OCI-M1 (cell line): ENCODE measurements at regions not wholly inside any gene's neighbourhood (a gene's known extent, or its start where the extent isn't known, plus 50 kb on each side); places are given as distances from the start of the nearest gene placed in this dataset.
"Not testable (repeated sequence)": the region's sequence is repeated elsewhere in the genome, so short reads cannot be mapped to it uniquely, and the experiment has no call there.

Experiments used
- DNase-seq: peaks from one replicate; lab custom pipeline; 2025; lab: John Stamatoyannopoulos, UW

DNA sequence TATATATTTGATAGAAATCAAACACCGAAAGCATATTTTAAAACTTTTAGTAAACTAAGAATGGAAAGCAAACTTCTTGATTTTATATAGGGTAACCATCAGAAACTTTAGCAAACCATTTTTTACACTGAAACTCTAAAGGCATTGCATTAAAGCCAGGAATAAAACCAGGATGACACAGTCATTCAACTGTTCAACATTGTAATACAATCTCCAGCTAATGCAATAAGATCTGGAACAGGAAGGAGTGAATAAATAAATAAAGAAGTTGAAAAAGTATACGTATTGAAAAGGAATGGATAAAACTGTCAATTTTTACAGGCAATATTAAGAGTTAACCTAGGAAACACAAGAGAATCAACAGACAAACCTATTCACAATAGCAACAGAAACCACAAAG is 181.9 kb upstream of the TTC14 start:
- DNase-seq = no peak

- DNase-seq = no peak
These were observed 181.2 kb upstream of the TTC14 start for GRCh38 chr3:180420804-180421203.

- DNase-seq = peak; percentile 3
These were observed 180.7 kb upstream of the TTC14 start for GRCh38 chr3:180421221-180421620.

GRCh38 chr3:180421721-180422120 is 180.2 kb upstream of the TTC14 start:
- DNase-seq = no peak

DNA sequence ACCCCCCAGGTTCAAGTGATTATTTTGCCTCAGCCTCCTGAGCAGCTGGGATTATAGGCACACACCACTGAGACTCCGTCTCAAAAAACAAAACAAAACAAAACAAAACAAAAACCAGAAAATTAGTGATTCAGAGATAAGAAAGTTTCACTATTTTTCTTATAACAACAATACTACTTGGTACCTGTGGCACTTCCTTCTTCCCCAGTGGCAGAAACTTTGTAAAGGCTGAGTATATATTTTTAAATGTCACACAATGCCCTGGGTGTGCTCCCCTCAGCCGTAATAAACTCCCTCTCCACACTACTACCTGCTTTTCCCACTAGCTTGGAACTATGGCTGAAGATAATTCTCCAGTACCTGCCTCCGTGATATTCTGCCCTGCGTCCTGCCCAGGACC is 177.7 kb upstream of the TTC14 start:
- not testable (repeated sequence) for DNase-seq

GRCh38 chr3:180430896-180431295 is 171.1 kb upstream of the TTC14 start:
- no peak for DNase-seq

GRCh38 chr3:180433152-180433551 is 168.8 kb upstream of the TTC14 start:
- DNase-seq = no peak

DNA sequence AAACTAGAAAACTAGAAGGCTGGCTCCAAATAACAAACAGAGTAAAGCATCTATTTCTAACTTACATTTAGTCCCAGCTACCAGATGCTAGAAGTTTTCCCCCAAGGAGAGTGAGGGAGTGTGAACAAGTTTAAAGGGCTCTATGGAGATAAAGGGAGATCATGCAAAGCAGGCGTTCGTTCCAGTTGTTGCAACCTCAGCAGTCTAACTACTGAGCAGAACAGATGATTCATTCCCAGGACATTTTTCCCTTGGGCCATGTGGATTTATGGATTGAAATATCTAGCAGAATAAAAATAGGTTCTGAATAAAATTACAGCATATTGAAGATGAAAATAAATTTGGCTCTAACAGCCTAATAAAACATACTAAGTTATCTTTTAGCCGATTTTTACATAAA is 154.8 kb upstream of the TTC14 start:
- no peak for DNase-seq

- DNase-seq = not testable (repeated sequence)
These were observed 153.6 kb upstream of the TTC14 start for GRCh38 chr3:180448407-180448806.

DNA sequence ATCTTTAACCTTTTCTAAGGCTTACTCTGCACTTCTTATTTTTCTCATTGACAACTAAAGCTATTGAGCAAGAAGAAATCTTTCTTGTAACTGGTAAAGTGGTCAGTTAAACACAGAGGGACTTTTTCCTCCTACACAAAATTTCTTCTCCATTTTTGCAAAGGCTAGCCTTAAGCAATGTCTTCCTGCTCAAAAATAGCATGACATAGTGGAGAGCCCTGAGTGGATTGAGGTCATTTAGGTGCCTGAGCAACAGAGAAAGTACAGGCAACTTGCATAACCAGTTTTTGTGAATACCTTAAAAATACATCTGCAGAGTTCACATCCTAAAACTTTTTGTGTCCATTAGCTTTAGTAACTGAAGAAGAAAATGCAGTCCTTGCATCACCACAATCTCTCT is 144.7 kb upstream of the TTC14 start:
- no peak for DNase-seq

DNA sequence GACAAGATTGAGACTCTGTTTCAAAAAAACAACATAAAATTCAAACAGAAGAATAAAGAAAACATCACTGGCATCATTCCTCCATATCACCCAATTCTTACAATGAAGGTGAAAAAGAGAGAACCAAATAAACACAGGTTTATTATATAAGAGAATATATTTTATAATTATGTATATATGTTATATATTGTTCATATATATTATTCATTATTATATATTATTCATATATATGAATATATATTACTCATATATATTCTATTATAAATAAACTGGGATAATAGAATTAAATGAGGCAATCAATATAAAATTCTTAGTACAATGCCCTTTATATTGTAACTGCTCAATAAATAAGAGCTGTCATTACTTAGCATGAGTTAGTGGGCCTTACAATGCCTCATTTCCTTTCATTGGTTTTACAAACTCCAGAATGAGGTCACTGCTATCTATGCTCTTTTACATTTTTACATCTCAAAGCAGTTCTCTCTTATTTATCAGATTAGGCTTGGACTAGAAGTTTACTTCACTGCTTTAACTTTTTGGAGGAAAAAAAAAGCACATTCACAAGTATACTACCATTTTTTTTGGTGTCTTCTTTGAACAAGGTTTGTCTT is 135.5 kb upstream of the TTC14 start:
- DNase-seq = no peak

GRCh38 chr3:180467177-180467576 is 134.8 kb upstream of the TTC14 start:
- DNase-seq = no peak

- DNase-seq = no peak
These were observed 132.8 kb upstream of the TTC14 start for GRCh38 chr3:180469149-180469548.

DNA sequence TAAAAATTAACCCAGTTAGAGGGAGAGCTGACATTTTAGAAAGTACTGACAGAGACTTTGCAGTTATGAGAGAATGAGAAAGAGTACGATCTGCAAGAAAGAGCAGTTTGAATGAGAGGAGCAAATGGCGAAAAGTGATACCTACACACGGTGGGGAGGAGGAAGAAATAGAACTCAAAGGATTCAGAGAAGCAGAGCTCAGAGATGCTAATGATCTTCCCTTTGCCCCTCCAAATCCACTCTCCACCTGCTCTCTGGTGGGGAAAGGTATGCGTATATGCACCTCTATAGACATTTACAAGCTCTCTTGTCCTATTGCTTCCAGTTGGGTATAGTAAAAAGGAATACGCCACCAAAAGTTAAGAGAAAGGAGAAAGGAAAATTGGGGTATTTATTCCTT is 123.3 kb upstream of the TTC14 start:
- no peak for DNase-seq

DNA sequence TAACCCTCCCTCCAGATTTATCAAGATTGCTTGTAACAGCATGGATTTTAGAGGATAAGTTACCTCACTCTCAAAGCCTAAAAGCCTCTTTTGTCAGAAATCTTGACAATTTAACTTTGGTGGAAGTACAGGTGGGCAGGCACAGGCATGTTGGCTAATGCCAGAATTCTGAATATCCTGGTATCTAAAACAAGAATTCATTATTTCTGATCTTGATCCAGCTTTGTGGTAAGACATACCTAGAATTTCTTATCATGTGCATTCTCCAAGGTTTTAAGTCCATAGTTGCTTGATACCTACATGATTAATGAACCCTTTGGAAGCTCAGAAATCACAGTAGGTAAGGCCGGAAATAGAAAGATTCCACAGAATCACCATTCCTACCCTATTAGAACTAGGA is 109.9 kb upstream of the TTC14 start:
- no peak for DNase-seq

DNA sequence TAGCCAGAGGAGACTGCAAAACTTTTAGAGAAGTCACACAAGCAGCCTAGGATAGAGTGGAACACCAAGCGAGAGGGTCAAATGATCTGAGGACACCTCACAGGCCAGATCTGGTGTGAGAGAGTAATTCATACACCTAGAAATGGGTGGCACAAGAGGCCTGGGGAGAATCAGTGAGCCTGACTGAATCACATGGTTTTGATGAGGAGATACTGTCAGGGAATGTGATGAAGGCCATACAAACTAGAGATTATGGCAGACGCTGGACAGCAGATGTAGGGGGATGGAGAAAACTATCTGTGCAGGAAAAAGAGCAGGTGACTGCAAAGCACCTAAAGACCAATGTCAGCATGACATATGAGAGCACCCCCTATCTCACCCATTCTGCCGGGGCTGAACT is 105.0 kb upstream of the TTC14 start:
- no peak for DNase-seq

DNA sequence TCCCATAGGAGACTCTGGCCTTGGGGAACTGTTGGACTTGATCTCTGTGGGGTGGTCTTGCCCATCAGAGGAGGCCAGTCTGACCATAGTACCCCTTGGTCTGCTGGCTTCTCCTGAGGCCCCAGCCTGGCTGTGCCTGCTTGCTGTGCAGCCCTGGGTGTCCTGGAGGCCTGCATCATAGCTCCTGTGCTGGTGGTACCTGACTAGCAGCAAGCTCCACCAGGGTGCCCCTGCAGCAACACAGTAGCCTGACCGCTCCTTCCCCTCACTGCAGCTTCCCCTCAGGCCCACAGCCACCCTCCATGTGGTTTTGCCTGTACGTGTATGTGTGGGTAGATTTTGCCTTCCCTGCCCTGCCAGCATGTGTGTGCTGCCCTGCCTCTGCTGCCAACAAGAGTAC is 85.6 kb upstream of the TTC14 start:
- DNase-seq = no peak

- no peak for DNase-seq
These were observed 78.9 kb upstream of the TTC14 start for GRCh38 chr3:180523040-180523439.

GRCh38 chr3:180528843-180529242 is 73.1 kb upstream of the TTC14 start:
- no peak for DNase-seq

- no peak for DNase-seq
These were observed 72.2 kb upstream of the TTC14 start for GRCh38 chr3:180529778-180530177.

DNA sequence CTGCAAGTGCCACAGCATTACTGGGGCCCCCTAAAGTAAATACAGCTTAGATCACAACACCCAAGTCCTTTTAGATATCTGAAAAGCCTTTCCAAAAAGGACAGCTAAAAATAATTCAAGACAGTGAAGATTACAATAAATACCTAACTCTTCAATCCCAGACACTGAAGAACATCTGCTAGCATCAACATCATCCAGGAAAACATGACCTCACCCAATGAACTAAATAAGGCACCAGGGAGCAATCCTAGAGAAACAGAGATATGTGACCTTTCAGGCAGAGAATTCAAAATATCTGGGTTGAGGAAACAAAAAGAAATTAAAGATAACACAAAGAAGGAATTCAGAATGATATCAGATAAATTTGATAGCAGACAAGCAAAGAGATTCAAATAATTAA is 71.7 kb upstream of the TTC14 start:
- DNase-seq = no peak

- DNase-seq = no peak
These were observed 70.4 kb upstream of the TTC14 start for GRCh38 chr3:180531303-180532278.

- DNase-seq = no peak
These were observed 67.1 kb upstream of the TTC14 start for GRCh38 chr3:180534828-180535227.

- no peak for DNase-seq
These were observed 63.5 kb upstream of the TTC14 start for GRCh38 chr3:180538493-180538892.
